ENCODE measurements at regions not wholly inside any gene's neighbourhood (a gene's known extent, or its start where the extent isn't known, plus 50 kb on each side); places are given as distances from the start of the nearest gene placed in this dataset.
"Not testable (repeated sequence)": the region's sequence is repeated elsewhere in the genome, so short reads cannot be mapped to it uniquely, and the experiment has no call there.

- Histone ChIP-seq H3K27me3 (replicated peaks in 1 of 7) (no peaks in the 10 kb centered on the region), H3K27ac (no peak overlapping the region)
- intact Hi-C loops (cut with DNase I; ENCODE audit: low total_unique reads): no loop called here
These were observed 522.7 kb upstream of the HTR2C start for GRCh38 chrX:114061226-114061625.

GRCh38 chrX:114058988-114059418 is 524.9 kb upstream of the HTR2C start:
- no peak overlapping the region for H3K4me3 ChIP-seq
- no peaks in the 10 kb centered on the region for H3K9me3 ChIP-seq
- no peaks in the 10 kb centered on the region for H3K36me3 ChIP-seq
- DNase-seq: no peak
- no peak overlapping the region for H3K27ac ChIP-seq
- 26 to 64% (median 43%) methylated on average over 15 of the region's 15 CpGs for whole genome bisulfite sequencing, 5 donors
- H3K27me3 ChIP-seq (replicated peaks in 1 of 7): no peaks in the 10 kb centered on the region
- H3K4me1 ChIP-seq: no peaks in the 10 kb centered on the region
- TF ChIP-seq POLR2A (IDR thresholded peaks at IDR 0.05) (no peak), POLR2AphosphoS5 (IDR thresholded peaks at IDR 0.05) (no peak), CTCF (IDR thresholded peaks at IDR 0.05 in 8 of 11, conservative IDR thresholded peaks at IDR 0.05 in 3 of 11) (no peak)
- intact Hi-C loops (cut with DNase I; ENCODE audit: low total_unique reads): no loop called here

More at GRCh38 chrX:114061226-114061625, 522.7 kb upstream of the HTR2C start:
- Histone ChIP-seq H3K4me1 (no peaks in the 10 kb centered on the region), H3K36me3 (no peaks in the 10 kb centered on the region), H3K4me3 (no peak overlapping the region), H3K9me3 (no peaks in the 10 kb centered on the region)
- TF ChIP-seq CTCF (IDR thresholded peaks at IDR 0.05 in 8 of 11, conservative IDR thresholded peaks at IDR 0.05 in 3 of 11): no peak
- no peak for DNase-seq

GRCh38 chrX:114057422-114057821 is 526.5 kb upstream of the HTR2C start:
- H3K27ac ChIP-seq; H3K4me1 ChIP-seq; H3K36me3 ChIP-seq; H3K9me3 ChIP-seq; intact Hi-C loops (cut with DNase I; ENCODE audit: low total_unique reads); H3K4me3 ChIP-seq; H3K27me3 ChIP-seq (replicated peaks in 1 of 7); DNase-seq: not testable (repeated sequence)
- WGBS, 5 donors: 87 to 97% (median 93%) methylated on average over 11 of the region's 11 CpGs

- Histone ChIP-seq H3K27ac (no peak overlapping the region), H3K4me3 (no peak overlapping the region), H3K4me1 (no peaks in the 10 kb centered on the region), H3K27me3 (replicated peaks in 1 of 7) (no peaks in the 10 kb centered on the region), H3K9me3 (no peaks in the 10 kb centered on the region), H3K36me3 (no peaks in the 10 kb centered on the region)
- TF ChIP-seq CTCF (IDR thresholded peaks at IDR 0.05 in 8 of 11, conservative IDR thresholded peaks at IDR 0.05 in 3 of 11) (no peak), POLR2A (IDR thresholded peaks at IDR 0.05) (no peak), POLR2AphosphoS5 (IDR thresholded peaks at IDR 0.05) (no peak)
- WGBS, 5 donors: 83 to 96% (median 93%) methylated on average over 4 of the region's 4 CpGs
- intact Hi-C loops (cut with DNase I; ENCODE audit: low total_unique reads): no loop called here
- no peak for DNase-seq
These were observed 532.1 kb upstream of the HTR2C start for GRCh38 chrX:114051667-114052315.
